Gastroesophageal sphincter (tissue), 3 donors: ENCODE measurements at regions not wholly inside any gene's neighbourhood (a gene's known extent, or its start where the extent isn't known, plus 50 kb on each side); places are given as distances from the start of the nearest gene placed in this dataset.

ENCODE experiments used
- EP300 ChIP-seq: sonication (generic); formaldehyde crosslinking; IDR thresholded peaks from one replicate; pipeline ENCODE4 v1.6.1; 2017; ENCODE audit warnings: antibody characterized with exemption, mild to moderate bottlenecking
- POLR2A ChIP-seq, 2 donors: fragments of 450-650 bp; IDR thresholded peaks; one replicate each; pipeline ENCODE4 v1.6.1; 2017; ENCODE audit warnings: antibody characterized with exemption in 2 of 2, mild to moderate bottlenecking in 2 of 2, moderate library complexity in 1 of 2
- POLR2AphosphoS5 ChIP-seq: sonication (generic); formaldehyde crosslinking; IDR thresholded peaks from one replicate; pipeline ENCODE4 v1.6.1; 2017; ENCODE audit warnings: antibody characterized with exemption
- TF ChIP-seq, protein P1 (sequence below), 4 experiments: fragments of 200-600 bp in 2 of 4; fragments of 450-650 bp in 2 of 4; sonication (generic) in 1 of 4; IDR thresholded peaks; one replicate each; pipeline ENCODE4 v1.5.1; 2017 to 2019; ENCODE audit warnings: antibody characterized with exemption in 4 of 4, mild to moderate bottlenecking in 2 of 4, moderate library complexity in 2 of 4

DNA sequence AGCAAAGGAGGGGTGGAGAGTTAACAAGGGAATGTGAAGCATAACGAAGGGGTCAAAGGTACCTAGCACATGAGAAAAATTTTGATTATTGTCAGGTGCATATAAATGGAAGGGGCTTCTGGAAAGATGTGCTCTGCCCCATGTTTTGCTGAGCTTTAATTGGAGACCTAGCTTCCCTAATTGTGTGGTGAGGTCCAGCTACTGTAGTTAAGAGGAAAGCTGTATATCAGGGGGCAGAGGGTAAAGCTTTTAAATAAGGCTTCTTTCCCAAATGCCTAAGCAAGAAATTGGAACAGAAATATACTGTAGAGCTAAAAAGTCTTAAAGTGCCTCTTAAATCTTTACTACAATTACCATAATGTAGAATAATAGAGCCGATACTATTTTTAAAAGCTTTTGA lies 267.2 kb downstream of the MAT2B start:
- TF ChIP-seq POLR2A (IDR thresholded peaks at IDR 0.05) (no peak), POLR2AphosphoS5 (no peak), EP300 (no peak)
- TF ChIP-seq, protein P1, sequence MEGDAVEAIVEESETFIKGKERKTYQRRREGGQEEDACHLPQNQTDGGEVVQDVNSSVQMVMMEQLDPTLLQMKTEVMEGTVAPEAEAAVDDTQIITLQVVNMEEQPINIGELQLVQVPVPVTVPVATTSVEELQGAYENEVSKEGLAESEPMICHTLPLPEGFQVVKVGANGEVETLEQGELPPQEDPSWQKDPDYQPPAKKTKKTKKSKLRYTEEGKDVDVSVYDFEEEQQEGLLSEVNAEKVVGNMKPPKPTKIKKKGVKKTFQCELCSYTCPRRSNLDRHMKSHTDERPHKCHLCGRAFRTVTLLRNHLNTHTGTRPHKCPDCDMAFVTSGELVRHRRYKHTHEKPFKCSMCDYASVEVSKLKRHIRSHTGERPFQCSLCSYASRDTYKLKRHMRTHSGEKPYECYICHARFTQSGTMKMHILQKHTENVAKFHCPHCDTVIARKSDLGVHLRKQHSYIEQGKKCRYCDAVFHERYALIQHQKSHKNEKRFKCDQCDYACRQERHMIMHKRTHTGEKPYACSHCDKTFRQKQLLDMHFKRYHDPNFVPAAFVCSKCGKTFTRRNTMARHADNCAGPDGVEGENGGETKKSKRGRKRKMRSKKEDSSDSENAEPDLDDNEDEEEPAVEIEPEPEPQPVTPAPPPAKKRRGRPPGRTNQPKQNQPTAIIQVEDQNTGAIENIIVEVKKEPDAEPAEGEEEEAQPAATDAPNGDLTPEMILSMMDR (IDR thresholded peaks at IDR 0.05) = no peak
